IPS DF 6.9 (cell line): ENCODE measurements at regions not wholly inside any gene's neighbourhood (a gene's known extent, or its start where the extent isn't known, plus 50 kb on each side); places are given as distances from the start of the nearest gene placed in this dataset.
"Not testable (repeated sequence)": the region's sequence is repeated elsewhere in the genome, so short reads cannot be mapped to it uniquely, and the experiment has no call there.

ENCODE experiments used
- DNase-seq: peaks from one replicate; pipeline ENCODE4 v3.0.0-alpha.2; 2013; ENCODE audit warnings: low read depth, low spot score
- H3K27ac ChIP-seq: one replicate; pipeline ENCODE4 v1.5.1; 2013; ENCODE audit warnings: low read length, control low read depth
- H3K27me3 ChIP-seq: 2 replicates; pipeline ENCODE4 v1.6.1; 2013; ENCODE audit warnings: mild to moderate bottlenecking, low read length; ENCODE audit not compliant: control insufficient read depth, insufficient read depth
- H3K36me3 ChIP-seq: 2 replicates; pipeline ENCODE4 v1.6.1; 2013; ENCODE audit warnings: low read length; ENCODE audit not compliant: control insufficient read depth, insufficient read depth
- H3K4me1 ChIP-seq: 2 replicates; pipeline ENCODE4 v1.6.1; 2013; ENCODE audit warnings: low read length; ENCODE audit not compliant: control insufficient read depth, insufficient read depth
- H3K4me3 ChIP-seq: 2 replicates; pipeline ENCODE4 v1.5.1; 2013; ENCODE audit warnings: mild to moderate bottlenecking, low read length
- H3K9me3 ChIP-seq: 2 replicates; pipeline ENCODE4 v1.6.1; 2013; ENCODE audit warnings: low read length, inconsistent platforms; ENCODE audit not compliant: control insufficient read depth, insufficient read depth
- WGBS: extraction: QIAGEN DNeasy Blood & Tissue Kit; methylation state at CpG from one replicate; pipeline ENCODE4 v1.1.7; 2013; ENCODE audit warnings: mixed read lengths, missing lambda C conversion rate; ENCODE audit not compliant: insufficient read length, insufficient coverage; 5-methylcytosine and 5-hydroxymethylcytosine counted together

DNA sequence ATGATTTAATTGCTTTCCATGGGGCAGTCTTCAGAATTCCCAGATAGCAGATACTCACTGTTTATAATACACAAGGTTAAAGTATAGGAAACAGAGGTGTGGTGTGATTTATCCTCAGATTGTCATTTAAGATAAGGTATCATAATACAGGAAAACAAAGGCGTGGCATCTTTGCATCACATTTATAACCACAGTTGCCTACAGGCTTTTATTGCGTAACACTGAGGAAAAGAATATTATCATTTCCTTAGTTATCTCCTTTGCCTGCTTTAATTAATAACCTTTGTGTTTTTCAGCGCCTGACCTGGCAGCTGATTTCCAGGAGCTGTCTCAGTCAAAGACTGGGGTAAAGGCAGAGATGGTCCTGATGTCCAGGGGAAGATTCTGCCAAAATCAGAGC lies 68.8 kb downstream of the SSX7 start:
- Histone ChIP-seq H3K4me3 (no peak overlapping the region), H3K27me3 (no peaks in the 10 kb centered on the region), H3K4me1 (no peaks in the 10 kb centered on the region), H3K27ac (no peak overlapping the region), H3K36me3 (no peaks in the 10 kb centered on the region), H3K9me3 (no peaks in the 10 kb centered on the region)
- no CpG with 5 or more reads among the region's 3 CpGs for WGBS
- no peak for DNase-seq

DNA sequence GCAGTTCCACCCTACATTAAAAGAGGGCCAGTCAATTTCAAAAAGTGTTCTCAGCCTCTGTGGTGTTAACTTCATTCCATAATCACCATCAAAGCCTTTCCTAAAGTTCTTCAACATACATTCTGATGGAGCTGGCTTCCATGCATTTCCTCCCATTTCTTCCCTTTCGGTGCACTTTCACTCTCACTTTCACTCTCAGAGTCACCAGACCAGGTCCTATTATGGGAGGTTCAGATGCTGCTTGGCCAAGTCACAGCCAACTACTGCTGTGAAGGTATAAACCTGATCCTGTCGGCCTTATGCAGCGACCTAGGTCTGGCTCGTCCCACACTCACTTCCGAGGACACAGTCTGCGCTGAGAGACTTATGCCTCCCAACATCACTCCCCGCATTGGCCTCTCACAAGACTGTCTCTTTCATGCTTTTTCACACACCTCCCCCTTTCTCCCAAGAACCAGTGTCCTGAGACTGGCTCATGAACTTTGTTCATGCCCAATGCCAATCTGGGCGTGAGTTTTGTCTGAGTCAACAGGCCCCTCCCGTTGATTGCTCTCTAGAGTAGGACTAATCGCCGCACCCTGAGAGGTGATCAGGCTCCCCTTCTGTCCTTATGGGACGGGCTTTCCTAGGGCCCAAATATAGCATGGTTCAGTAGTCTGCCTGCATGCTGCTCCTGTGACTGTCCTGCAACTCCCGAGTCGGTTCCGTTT lies 60.8 kb upstream of the XAGE1B start:
- no peaks in the 10 kb centered on the region for H3K9me3 ChIP-seq
- H3K36me3 ChIP-seq = no peaks in the 10 kb centered on the region
- DNase-seq = no peak
- H3K27me3 ChIP-seq = no peaks in the 10 kb centered on the region
- H3K4me3 ChIP-seq = no peak overlapping the region
- H3K27ac ChIP-seq = no peak overlapping the region
- no CpG with 5 or more reads among the region's 15 CpGs for WGBS
- no peaks in the 10 kb centered on the region for H3K4me1 ChIP-seq

GRCh38 chrX:52576946-52577345 lies 60.1 kb upstream of the XAGE1B start:
- no peaks in the 10 kb centered on the region for H3K27me3 ChIP-seq
- WGBS = no CpG with 5 or more reads among the region's 8 CpGs
- H3K27ac ChIP-seq = no peak overlapping the region
- H3K4me1 ChIP-seq = no peaks in the 10 kb centered on the region
- no peak overlapping the region for H3K4me3 ChIP-seq
- no peaks in the 10 kb centered on the region for H3K36me3 ChIP-seq
- DNase-seq = no peak
- H3K9me3 ChIP-seq = no peaks in the 10 kb centered on the region

DNA sequence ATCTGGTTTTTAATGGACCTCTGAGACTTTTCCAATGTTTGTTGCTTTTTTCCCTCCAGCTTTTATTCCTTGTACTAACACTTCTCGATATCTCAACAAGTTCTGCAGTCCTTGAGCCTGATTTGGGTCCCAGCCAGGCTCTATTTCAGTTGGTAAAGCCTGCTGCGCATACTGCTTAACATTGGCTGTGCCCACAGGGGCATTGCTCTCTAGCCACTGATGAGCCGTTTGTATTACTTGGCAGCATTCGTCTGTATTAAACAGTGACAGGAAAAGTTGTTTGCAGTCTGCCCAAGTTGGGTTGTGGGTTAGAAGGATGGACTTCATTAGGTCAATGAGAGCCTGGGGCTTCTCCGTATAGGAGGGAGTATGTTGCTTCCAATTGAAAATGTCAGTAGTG lies 59.6 kb upstream of the XAGE1B start:
- Histone ChIP-seq H3K4me3 (no peak overlapping the region), H3K9me3 (no peaks in the 10 kb centered on the region), H3K36me3 (no peaks in the 10 kb centered on the region), H3K27me3 (no peaks in the 10 kb centered on the region), H3K27ac (no peak overlapping the region), H3K4me1 (no peaks in the 10 kb centered on the region)
- no CpG with 5 or more reads among the region's 5 CpGs for WGBS
- DNase-seq = no peak

GRCh38 chrX:52574416-52575275 lies 57.8 kb upstream of the XAGE1B start:
- no peaks in the 10 kb centered on the region for H3K9me3 ChIP-seq
- no peak overlapping the region for H3K27ac ChIP-seq
- DNase-seq = peak; percentile 4
- no peaks in the 10 kb centered on the region for H3K4me1 ChIP-seq
- no peaks in the 10 kb centered on the region for H3K27me3 ChIP-seq
- no peak overlapping the region for H3K4me3 ChIP-seq
- no peaks in the 10 kb centered on the region for H3K36me3 ChIP-seq
- no CpG with 5 or more reads among the region's 15 CpGs for WGBS

- H3K36me3 ChIP-seq, H3K27me3 ChIP-seq, H3K27ac ChIP-seq, DNase-seq, H3K9me3 ChIP-seq, H3K4me3 ChIP-seq, H3K4me1 ChIP-seq: not testable (repeated sequence)
- no CpG with 5 or more reads among the region's 12 CpGs for WGBS
Observed at GRCh38 chrX:52568146-52568545, 51.3 kb upstream of the XAGE1B start.
